Astrocyte (in vitro differentiated cells and primary cell): ENCODE measurements at regions not wholly inside any gene's neighbourhood (a gene's known extent, or its start where the extent isn't known, plus 50 kb on each side); places are given as distances from the start of the nearest gene placed in this dataset.

Experiments
- DNase-seq: peaks from one replicate; pipeline ENCODE4 v3.0.0-alpha.2; 2010; ENCODE audit warnings: low read depth
- FAIRE-seq: peaks from 2 replicates; lab custom pipeline; 2011; peaks lifted over from hg19 to GRCh38; lab: Jason Lieb, UNC
- H2AFZ ChIP-seq: 2 replicates; pipeline ENCODE4 v1.6.0; 2012; ENCODE audit warnings: low read depth, low read length, inconsistent platforms
- H3K27ac ChIP-seq: 2 replicates; pipeline ENCODE4 v1.5.1; 2011; ENCODE audit warnings: low read depth, low read length, inconsistent platforms
- H3K27me3 ChIP-seq: 2 replicates; pipeline ENCODE4 v1.6.0; 2011; ENCODE audit warnings: low read length, inconsistent platforms; ENCODE audit not compliant: insufficient read depth
- H3K36me3 ChIP-seq: 2 replicates; pipeline ENCODE4 v1.5.1; 2011; ENCODE audit warnings: low read length, inconsistent platforms; ENCODE audit not compliant: insufficient read depth
- H3K4me1 ChIP-seq: 2 replicates; pipeline ENCODE4 v1.5.1; 2011; ENCODE audit warnings: low read length, inconsistent platforms; ENCODE audit not compliant: insufficient read depth
- H3K4me2 ChIP-seq: 2 replicates; pipeline ENCODE4 v1.6.0; 2012; ENCODE audit warnings: low read length, inconsistent platforms
- H3K4me3 ChIP-seq: 2 replicates; pipeline ENCODE4 v1.5.1; 2011; ENCODE audit warnings: low read depth, mild to moderate bottlenecking, low read length, inconsistent platforms; ENCODE audit not compliant: insufficient read depth
- H3K79me2 ChIP-seq: 2 replicates; pipeline ENCODE4 v1.6.0; 2012; ENCODE audit warnings: mild to moderate bottlenecking, low read length, inconsistent platforms; ENCODE audit not compliant: insufficient read depth
- H3K9ac ChIP-seq: 2 replicates; pipeline ENCODE4 v1.6.0; 2012; ENCODE audit warnings: mild to moderate bottlenecking, low read length, inconsistent platforms
- H3K9me3 ChIP-seq: 2 replicates; pipeline ENCODE4 v1.5.1; 2012; ENCODE audit warnings: low read depth, mild to moderate bottlenecking, low read length, inconsistent platforms; ENCODE audit not compliant: insufficient read depth
- H4K20me1 ChIP-seq: 2 replicates; pipeline ENCODE4 v1.6.0; 2012; ENCODE audit warnings: low read length, inconsistent platforms; ENCODE audit not compliant: insufficient read depth
- H3K27ac Mint-ChIP-seq: one replicate; pipeline ENCODE4 v1.8.0; 2021; ENCODE audit warnings: mild to moderate bottlenecking, mixed read lengths; ENCODE audit not compliant: unreplicated experiment
- H3K27me3 Mint-ChIP-seq: one replicate; pipeline ENCODE4 v1.8.0; 2021; ENCODE audit warnings: low read depth, mixed read lengths; ENCODE audit not compliant: unreplicated experiment
- H3K36me3 Mint-ChIP-seq: one replicate; pipeline ENCODE4 v1.8.0; 2021; ENCODE audit warnings: low read depth, mixed read lengths; ENCODE audit not compliant: unreplicated experiment
- H3K4me1 Mint-ChIP-seq: one replicate; pipeline ENCODE4 v1.8.0; 2021; ENCODE audit warnings: low read depth, mixed read lengths; ENCODE audit not compliant: unreplicated experiment
- H3K4me3 Mint-ChIP-seq: one replicate; pipeline ENCODE4 v1.8.0; 2021; ENCODE audit warnings: mild to moderate bottlenecking, moderate library complexity, mixed read lengths; ENCODE audit not compliant: unreplicated experiment
- H3K9me3 Mint-ChIP-seq: one replicate; pipeline ENCODE4 v1.8.0; 2021; ENCODE audit warnings: mild to moderate bottlenecking, mixed read lengths; ENCODE audit not compliant: unreplicated experiment
- CTCF ChIP-seq: IDR thresholded peaks from 2 replicates; pipeline ENCODE4 v1.5.1; 2011; ENCODE audit warnings: low read depth, mild to moderate bottlenecking, inconsistent platforms, low read length, moderate library complexity; ENCODE audit not compliant: insufficient read depth
- EZH2 ChIP-seq: IDR thresholded peaks from 2 replicates; pipeline ENCODE4 v1.6.1; 2012; ENCODE audit warnings: mild to moderate bottlenecking, low read length, inconsistent platforms; ENCODE audit not compliant: insufficient read depth

- Histone ChIP-seq H2AFZ (no peak overlapping the region), H3K9me3 (no peaks in the 10 kb centered on the region), H3K27me3 (no peaks in the 10 kb centered on the region), H3K4me1 (no peaks in the 10 kb centered on the region), H3K4me2 (no peak overlapping the region), H3K9ac (no peak overlapping the region), H3K79me2 (no peaks in the 10 kb centered on the region), H3K27ac (no peak overlapping the region), H4K20me1 (no peaks in the 10 kb centered on the region), H3K4me3 (no peak overlapping the region), H3K36me3 (no peaks in the 10 kb centered on the region)
- H3K27me3 Mint-ChIP-seq = peaks cover 6% of the 10 kb centered on the region
- no peaks in the 10 kb centered on the region for H3K4me1 Mint-ChIP-seq
- no peak for FAIRE-seq
- no peak overlapping the region for H3K27ac Mint-ChIP-seq
- DNase-seq = no peak
- H3K4me3 Mint-ChIP-seq = no peak overlapping the region
- no peaks in the 10 kb centered on the region for H3K9me3 Mint-ChIP-seq
- TF ChIP-seq EZH2 = no peak
- TF ChIP-seq CTCF = no peak
- H3K36me3 Mint-ChIP-seq = no peaks in the 10 kb centered on the region
Measured at GRCh38 chr4:187071946-187072600, 348.4 kb upstream of the FAT1 start.

- Histone ChIP-seq H3K9me3 (no peaks in the 10 kb centered on the region), H3K27me3 (no peaks in the 10 kb centered on the region), H4K20me1 (no peaks in the 10 kb centered on the region), H2AFZ (no peak overlapping the region), H3K4me3 (no peak overlapping the region), H3K9ac (no peak overlapping the region), H3K79me2 (no peaks in the 10 kb centered on the region), H3K36me3 (no peaks in the 10 kb centered on the region), H3K4me2 (no peak overlapping the region), H3K27ac (no peak overlapping the region), H3K4me1 (no peaks in the 10 kb centered on the region)
- Mint-ChIP-seq H3K4me1 (no peaks in the 10 kb centered on the region), H3K27me3 (peaks cover 8% of the 10 kb centered on the region), H3K4me3 (no peak overlapping the region), H3K9me3 (no peaks in the 10 kb centered on the region), H3K27ac (no peak overlapping the region), H3K36me3 (no peaks in the 10 kb centered on the region)
- DNase-seq = no peak
- FAIRE-seq = no peak
- TF ChIP-seq EZH2 (no peak), CTCF (no peak)
Measured at GRCh38 chr4:187073820-187074219, 350.2 kb upstream of the FAT1 start.

GRCh38 chr4:187075514-187075913 is 351.9 kb upstream of the FAT1 start:
- no peak overlapping the region for H3K4me3 ChIP-seq
- no peaks in the 10 kb centered on the region for H4K20me1 ChIP-seq
- Mint-ChIP-seq H3K9me3 (no peaks in the 10 kb centered on the region), H3K27ac (no peak overlapping the region), H3K36me3 (no peaks in the 10 kb centered on the region), H3K4me1 (no peaks in the 10 kb centered on the region), H3K4me3 (no peak overlapping the region), H3K27me3 (peaks cover 9% of the 10 kb centered on the region)
- no peak for FAIRE-seq
- H3K79me2 ChIP-seq = no peaks in the 10 kb centered on the region
- no peaks in the 10 kb centered on the region for H3K4me1 ChIP-seq
- H2AFZ ChIP-seq = no peak overlapping the region
- no peak for TF ChIP-seq CTCF
- no peak for TF ChIP-seq EZH2
- H3K9me3 ChIP-seq = no peaks in the 10 kb centered on the region
- H3K9ac ChIP-seq = no peak overlapping the region
- H3K27me3 ChIP-seq = no peaks in the 10 kb centered on the region
- H3K36me3 ChIP-seq = no peaks in the 10 kb centered on the region
- no peak overlapping the region for H3K27ac ChIP-seq
- no peak overlapping the region for H3K4me2 ChIP-seq
- no peak for DNase-seq
